OCI-LY7 (cell line): ENCODE measurements at regions not wholly inside any gene's neighbourhood (a gene's known extent, or its start where the extent isn't known, plus 50 kb on each side); places are given as distances from the start of the nearest gene placed in this dataset.

Source experiments
- CTCF ChIP-seq: fragments of 200-600 bp; sonication (generic); conservative IDR thresholded peaks from 2 replicates; pipeline ENCODE4 v1.5.1; 2014; ENCODE audit warnings: mild to moderate bottlenecking, antibody characterized with exemption, low read length, moderate library complexity, mixed read lengths
- EZH2phosphoT487 ChIP-seq: fragments of 200-600 bp; sonication (generic); IDR thresholded peaks from 2 replicates; pipeline ENCODE4 v1.6.1; 2018; ENCODE audit warnings: low read depth, borderline replicate concordance, mild to moderate bottlenecking, mixed run types, antibody characterized with exemption, low read length, moderate library complexity, mixed read lengths

- TF ChIP-seq CTCF (peak; percentile 63), EZH2phosphoT487 (no peak)
Observed at GRCh38 chr3:127406309-127407025, 118.6 kb upstream of the PRR20G start.
